ENCODE measurements at regions not wholly inside any gene's neighbourhood (a gene's known extent, or its start where the extent isn't known, plus 50 kb on each side); places are given as distances from the start of the nearest gene placed in this dataset.

DNA sequence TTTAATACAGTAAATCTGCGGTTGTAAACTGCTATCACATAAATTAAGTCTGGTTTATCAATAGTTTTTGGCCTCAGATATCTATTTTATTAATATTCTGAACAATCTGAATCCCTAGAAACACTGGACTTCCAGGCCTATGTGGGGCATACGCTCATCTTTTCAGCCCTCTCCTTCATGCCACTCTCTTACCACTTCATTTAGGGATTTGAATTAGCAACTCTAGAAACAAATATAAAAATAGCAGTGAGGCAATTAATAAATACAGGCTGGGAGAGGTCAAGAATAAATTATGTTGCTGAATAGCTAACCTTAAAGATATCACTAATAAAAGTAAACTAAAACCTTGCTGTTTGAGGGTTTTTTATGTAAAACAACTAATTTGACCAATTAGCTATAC lies 480.3 kb upstream of the CD180 start:
- no peak overlapping the region for H3K4me2 ChIP-seq (ENCODE audit: low read depth, low read length, poor library complexity, severe bottlenecking)
- no peaks in the 10 kb centered on the region for H3K9me3 ChIP-seq (ENCODE audit: insufficient read depth, low read length)
- H3K9ac ChIP-seq (ENCODE audit: low read length): no peak overlapping the region
- no peaks in the 10 kb centered on the region for H3K27me3 ChIP-seq (ENCODE audit: low read length)
- no peaks in the 10 kb centered on the region for H3F3A ChIP-seq (ENCODE audit: insufficient read depth)
- H3K9me2 ChIP-seq (replicated peaks; ENCODE audit: insufficient read depth, low read length): no peaks in the 10 kb centered on the region
- H3K4me3 ChIP-seq (ENCODE audit: insufficient read depth, low read length, poor library complexity, severe bottlenecking): no peak overlapping the region
- H3K79me2 ChIP-seq (ENCODE audit: insufficient read depth, low read length): no peaks in the 10 kb centered on the region
- no peaks in the 10 kb centered on the region for H4K20me1 ChIP-seq (ENCODE audit: low read depth, low read length)
- H3K27ac ChIP-seq (ENCODE audit: low read depth, low read length): no peak overlapping the region
- H2AFZ ChIP-seq (ENCODE audit: low read depth, low read length, severe bottlenecking): no peak overlapping the region
- H3K36me3 ChIP-seq (ENCODE audit: low read length): no peaks in the 10 kb centered on the region
- no peak for TF ChIP-seq EZH2phosphoT487 (conservative IDR thresholded peaks at IDR 0.05; ENCODE audit: low read length)
- TF ChIP-seq, protein P1, sequence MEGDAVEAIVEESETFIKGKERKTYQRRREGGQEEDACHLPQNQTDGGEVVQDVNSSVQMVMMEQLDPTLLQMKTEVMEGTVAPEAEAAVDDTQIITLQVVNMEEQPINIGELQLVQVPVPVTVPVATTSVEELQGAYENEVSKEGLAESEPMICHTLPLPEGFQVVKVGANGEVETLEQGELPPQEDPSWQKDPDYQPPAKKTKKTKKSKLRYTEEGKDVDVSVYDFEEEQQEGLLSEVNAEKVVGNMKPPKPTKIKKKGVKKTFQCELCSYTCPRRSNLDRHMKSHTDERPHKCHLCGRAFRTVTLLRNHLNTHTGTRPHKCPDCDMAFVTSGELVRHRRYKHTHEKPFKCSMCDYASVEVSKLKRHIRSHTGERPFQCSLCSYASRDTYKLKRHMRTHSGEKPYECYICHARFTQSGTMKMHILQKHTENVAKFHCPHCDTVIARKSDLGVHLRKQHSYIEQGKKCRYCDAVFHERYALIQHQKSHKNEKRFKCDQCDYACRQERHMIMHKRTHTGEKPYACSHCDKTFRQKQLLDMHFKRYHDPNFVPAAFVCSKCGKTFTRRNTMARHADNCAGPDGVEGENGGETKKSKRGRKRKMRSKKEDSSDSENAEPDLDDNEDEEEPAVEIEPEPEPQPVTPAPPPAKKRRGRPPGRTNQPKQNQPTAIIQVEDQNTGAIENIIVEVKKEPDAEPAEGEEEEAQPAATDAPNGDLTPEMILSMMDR (IDR thresholded peaks at IDR 0.05; ENCODE audit: insufficient read depth, low read length, poor library complexity, severe bottlenecking): no peak

DNA sequence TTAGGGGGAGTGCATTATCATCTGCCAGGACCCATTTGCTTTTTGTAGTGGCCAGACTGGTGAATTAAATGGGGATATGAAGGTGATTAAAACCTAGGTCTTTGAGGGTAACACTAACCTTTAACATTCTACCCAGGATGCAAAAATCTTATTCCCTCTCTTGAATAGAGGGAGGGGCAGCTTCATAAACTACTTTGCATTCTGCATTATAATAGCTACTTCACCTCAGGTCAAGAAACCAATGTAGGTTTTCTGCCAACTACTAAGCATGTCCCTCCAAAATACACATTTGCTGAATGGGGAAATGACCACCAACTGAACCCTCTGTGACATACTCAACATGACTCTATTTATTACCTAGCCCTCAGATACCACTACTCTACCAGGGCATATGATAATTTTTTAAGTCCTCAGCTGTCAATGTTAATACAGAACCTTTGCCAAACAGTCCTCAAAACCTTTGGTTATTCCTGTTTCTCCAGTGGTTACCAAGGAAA lies 477.6 kb upstream of the CD180 start:
- no peaks in the 10 kb centered on the region for H3K79me2 ChIP-seq (ENCODE audit: insufficient read depth, low read length)
- H3K27me3 ChIP-seq (ENCODE audit: low read length): no peaks in the 10 kb centered on the region
- H3K9ac ChIP-seq (ENCODE audit: low read length): no peak overlapping the region
- no peaks in the 10 kb centered on the region for H3K9me3 ChIP-seq (ENCODE audit: insufficient read depth, low read length)
- no peaks in the 10 kb centered on the region for H4K20me1 ChIP-seq (ENCODE audit: low read depth, low read length)
- no peak overlapping the region for H3K27ac ChIP-seq (ENCODE audit: low read depth, low read length)
- no peak overlapping the region for H3K4me3 ChIP-seq (ENCODE audit: insufficient read depth, low read length, poor library complexity, severe bottlenecking)
- TF ChIP-seq, protein P1 (IDR thresholded peaks at IDR 0.05; ENCODE audit: insufficient read depth, low read length, poor library complexity, severe bottlenecking): no peak
- no peak for TF ChIP-seq EZH2phosphoT487 (conservative IDR thresholded peaks at IDR 0.05; ENCODE audit: low read length)
- no peaks in the 10 kb centered on the region for H3K9me2 ChIP-seq (replicated peaks; ENCODE audit: insufficient read depth, low read length)
- H3K36me3 ChIP-seq (ENCODE audit: low read length): no peaks in the 10 kb centered on the region
- no peak overlapping the region for H3K4me2 ChIP-seq (ENCODE audit: low read depth, low read length, poor library complexity, severe bottlenecking)
- H2AFZ ChIP-seq (ENCODE audit: low read depth, low read length, severe bottlenecking): no peak overlapping the region
- H3F3A ChIP-seq (ENCODE audit: insufficient read depth): no peaks in the 10 kb centered on the region

DNA sequence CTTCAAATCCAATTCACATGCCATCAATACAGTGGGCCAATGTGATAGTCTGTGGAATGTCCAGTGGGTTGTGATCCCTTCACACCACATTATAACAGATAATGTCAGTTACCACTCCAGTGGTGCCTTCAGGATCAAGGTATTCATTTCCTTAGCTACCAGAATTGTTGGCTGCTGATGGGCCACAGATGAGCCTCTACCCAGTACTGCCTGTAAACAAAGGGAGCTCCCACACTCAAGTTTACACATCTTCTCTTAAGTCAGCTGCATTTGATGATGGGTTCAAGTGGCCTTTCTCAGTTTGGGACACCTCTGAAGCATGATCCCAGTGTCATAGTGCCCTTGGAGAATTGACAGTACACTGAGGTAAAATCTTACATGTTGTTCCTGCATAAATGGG lies 477.0 kb upstream of the CD180 start:
- H3K9me3 ChIP-seq (ENCODE audit: insufficient read depth, low read length): no peaks in the 10 kb centered on the region
- no peak overlapping the region for H3K27ac ChIP-seq (ENCODE audit: low read depth, low read length)
- no peak for TF ChIP-seq EZH2phosphoT487 (conservative IDR thresholded peaks at IDR 0.05; ENCODE audit: low read length)
- TF ChIP-seq, protein P1 (IDR thresholded peaks at IDR 0.05; ENCODE audit: insufficient read depth, low read length, poor library complexity, severe bottlenecking): no peak
- H3K79me2 ChIP-seq (ENCODE audit: insufficient read depth, low read length): no peaks in the 10 kb centered on the region
- H3K36me3 ChIP-seq (ENCODE audit: low read length): no peaks in the 10 kb centered on the region
- no peak overlapping the region for H3K4me3 ChIP-seq (ENCODE audit: insufficient read depth, low read length, poor library complexity, severe bottlenecking)
- H3K27me3 ChIP-seq (ENCODE audit: low read length): no peaks in the 10 kb centered on the region
- H3K9me2 ChIP-seq (replicated peaks; ENCODE audit: insufficient read depth, low read length): no peaks in the 10 kb centered on the region
- no peaks in the 10 kb centered on the region for H4K20me1 ChIP-seq (ENCODE audit: low read depth, low read length)
- no peaks in the 10 kb centered on the region for H3F3A ChIP-seq (ENCODE audit: insufficient read depth)
- H3K4me2 ChIP-seq (ENCODE audit: low read depth, low read length, poor library complexity, severe bottlenecking): no peak overlapping the region
- H3K9ac ChIP-seq (ENCODE audit: low read length): no peak overlapping the region
- no peak overlapping the region for H2AFZ ChIP-seq (ENCODE audit: low read depth, low read length, severe bottlenecking)
